T-helper 17 cell (primary cell): ENCODE measurements at regions not wholly inside any gene's neighbourhood (a gene's known extent, or its start where the extent isn't known, plus 50 kb on each side); places are given as distances from the start of the nearest gene placed in this dataset.
"Not testable (repeated sequence)": the region's sequence is repeated elsewhere in the genome, so short reads cannot be mapped to it uniquely, and the experiment has no call there.

ENCODE experiments used
- ATAC-seq: fragments of 150-1000 bp; cut with Tn5 transposase; 2 replicates; pipeline ENCODE4 v1.10.0; 2021; ENCODE audit warnings: mild to moderate bottlenecking, moderate library complexity
- DNase-seq, 3 donors: peaks; one replicate each; pipeline versions ENCODE4 v3.0.0 to v3.0.0-alpha.2; 2020 to 2021
- H3K9me3 ChIP-seq: one replicate; pipeline ENCODE4 v1.7.0; 2013; ENCODE audit warnings: low read length, mild to moderate bottlenecking; ENCODE audit not compliant: control insufficient read depth, poor library complexity, severe bottlenecking
- H3K27ac Mint-ChIP-seq: one replicate; pipeline ENCODE4 v1.8.0; 2022; ENCODE audit warnings: mild to moderate bottlenecking, moderate library complexity, mixed read lengths
- H3K27me3 Mint-ChIP-seq: one replicate; pipeline ENCODE4 v1.8.0; 2022; ENCODE audit warnings: mixed read lengths
- H3K36me3 Mint-ChIP-seq: one replicate; pipeline ENCODE4 v1.8.0; 2022; ENCODE audit warnings: low read depth, mixed read lengths
- H3K4me1 Mint-ChIP-seq: one replicate; pipeline ENCODE4 v1.8.0; 2022; ENCODE audit warnings: mild to moderate bottlenecking, mixed read lengths
- H3K4me3 Mint-ChIP-seq: one replicate; pipeline ENCODE4 v1.8.0; 2022; ENCODE audit warnings: mild to moderate bottlenecking, moderate library complexity, mixed read lengths

- Mint-ChIP-seq H3K4me1 (no peaks in the 10 kb centered on the region), H3K36me3 (no peaks in the 10 kb centered on the region), H3K4me3 (no peak overlapping the region), H3K27me3 (no peaks in the 10 kb centered on the region), H3K27ac (no peak overlapping the region)
- ATAC-seq (no peak), DNase-seq (no peak)
- H3K9me3 ChIP-seq = no peaks in the 10 kb centered on the region
Measured at GRCh38 chr12:87612996-87613395, 416.2 kb downstream of the C12orf50 start.

- Mint-ChIP-seq H3K27ac (no peak overlapping the region), H3K4me3 (no peak overlapping the region), H3K4me1 (no peaks in the 10 kb centered on the region), H3K36me3 (no peaks in the 10 kb centered on the region), H3K27me3 (no peaks in the 10 kb centered on the region)
- ATAC-seq (no peak), DNase-seq (no peak)
- no peaks in the 10 kb centered on the region for H3K9me3 ChIP-seq
Measured at GRCh38 chr12:87608321-87608720, 420.9 kb downstream of the C12orf50 start.

- Mint-ChIP-seq H3K36me3 (no peaks in the 10 kb centered on the region), H3K27me3 (no peaks in the 10 kb centered on the region), H3K27ac (no peak overlapping the region), H3K4me3 (no peak overlapping the region), H3K4me1 (no peaks in the 10 kb centered on the region)
- ATAC-seq (no peak), DNase-seq (no peak)
- H3K9me3 ChIP-seq = no peaks in the 10 kb centered on the region
Measured at GRCh38 chr12:87603727-87604126, 425.5 kb downstream of the C12orf50 start.

- no peak for ATAC-seq
- H3K36me3 Mint-ChIP-seq = no peaks in the 10 kb centered on the region
- H3K4me1 Mint-ChIP-seq = no peaks in the 10 kb centered on the region
- DNase-seq = no peak
- no peak overlapping the region for H3K27ac Mint-ChIP-seq
- no peaks in the 10 kb centered on the region for H3K9me3 ChIP-seq
- no peak overlapping the region for H3K4me3 Mint-ChIP-seq
- no peaks in the 10 kb centered on the region for H3K27me3 Mint-ChIP-seq
Measured at GRCh38 chr12:87599459-87599858, 429.7 kb downstream of the C12orf50 start.

GRCh38 chr12:87597114-87597513, 432.1 kb downstream of the C12orf50 start:
- Mint-ChIP-seq H3K27ac (no peak overlapping the region), H3K27me3 (no peaks in the 10 kb centered on the region), H3K36me3 (no peaks in the 10 kb centered on the region), H3K4me3 (no peak overlapping the region), H3K4me1 (no peaks in the 10 kb centered on the region)
- ATAC-seq (no peak), DNase-seq (no peak)
- H3K9me3 ChIP-seq = no peaks in the 10 kb centered on the region

GRCh38 chr12:87596636-87597035, 432.6 kb downstream of the C12orf50 start:
- no peak overlapping the region for H3K27ac Mint-ChIP-seq
- ATAC-seq (no peak), DNase-seq (no peak)
- no peaks in the 10 kb centered on the region for H3K4me1 Mint-ChIP-seq
- H3K36me3 Mint-ChIP-seq = no peaks in the 10 kb centered on the region
- H3K27me3 Mint-ChIP-seq = no peaks in the 10 kb centered on the region
- H3K4me3 Mint-ChIP-seq = no peak overlapping the region
- no peaks in the 10 kb centered on the region for H3K9me3 ChIP-seq

GRCh38 chr12:87596134-87596533, 433.1 kb downstream of the C12orf50 start:
- ATAC-seq (no peak), DNase-seq (no peak)
- H3K4me1 Mint-ChIP-seq = no peaks in the 10 kb centered on the region
- H3K36me3 Mint-ChIP-seq = no peaks in the 10 kb centered on the region
- H3K27me3 Mint-ChIP-seq = no peaks in the 10 kb centered on the region
- no peak overlapping the region for H3K4me3 Mint-ChIP-seq
- no peaks in the 10 kb centered on the region for H3K9me3 ChIP-seq
- no peak overlapping the region for H3K27ac Mint-ChIP-seq

GRCh38 chr12:87585882-87586557, 443.2 kb downstream of the C12orf50 start:
- H3K9me3 ChIP-seq = no peaks in the 10 kb centered on the region
- Mint-ChIP-seq H3K36me3 (no peaks in the 10 kb centered on the region), H3K27me3 (no peaks in the 10 kb centered on the region), H3K4me1 (no peaks in the 10 kb centered on the region), H3K27ac (no peak overlapping the region), H3K4me3 (no peak overlapping the region)
- no peak for DNase-seq
- no peak for ATAC-seq

- H3K4me1 Mint-ChIP-seq, ATAC-seq, H3K27me3 Mint-ChIP-seq, H3K36me3 Mint-ChIP-seq, H3K9me3 ChIP-seq, H3K4me3 Mint-ChIP-seq, H3K27ac Mint-ChIP-seq, DNase-seq: not testable (repeated sequence)
Measured at GRCh38 chr12:87579091-87579490, 450.1 kb downstream of the C12orf50 start.

GRCh38 chr12:87575906-87576305, 453.3 kb downstream of the C12orf50 start:
- no peak for ATAC-seq

GRCh38 chr12:87566918-87567317, 462.3 kb downstream of the C12orf50 start:
- not testable (repeated sequence) for H3K36me3 Mint-ChIP-seq, H3K27ac Mint-ChIP-seq, H3K27me3 Mint-ChIP-seq, DNase-seq, H3K9me3 ChIP-seq, H3K4me1 Mint-ChIP-seq, ATAC-seq, H3K4me3 Mint-ChIP-seq

More at GRCh38 chr12:87575906-87576305, 453.3 kb downstream of the C12orf50 start:
- Mint-ChIP-seq H3K4me3 (no peak overlapping the region), H3K4me1 (no peaks in the 10 kb centered on the region), H3K27ac (no peak overlapping the region), H3K27me3 (no peaks in the 10 kb centered on the region), H3K36me3 (no peaks in the 10 kb centered on the region)
- H3K9me3 ChIP-seq = no peaks in the 10 kb centered on the region
- no peak for DNase-seq

- Mint-ChIP-seq H3K27ac (no peak overlapping the region), H3K4me1 (no peaks in the 10 kb centered on the region), H3K27me3 (no peaks in the 10 kb centered on the region), H3K36me3 (no peaks in the 10 kb centered on the region), H3K4me3 (no peak overlapping the region)
- H3K9me3 ChIP-seq = no peaks in the 10 kb centered on the region
- ATAC-seq (no peak), DNase-seq (no peak)
Measured at GRCh38 chr12:87556985-87557384, 472.2 kb downstream of the C12orf50 start.

- H3K27ac Mint-ChIP-seq, ATAC-seq, H3K4me1 Mint-ChIP-seq, H3K9me3 ChIP-seq, DNase-seq, H3K27me3 Mint-ChIP-seq, H3K4me3 Mint-ChIP-seq, H3K36me3 Mint-ChIP-seq: not testable (repeated sequence)
Measured at GRCh38 chr12:87531213-87531612, 498.0 kb downstream of the C12orf50 start.

GRCh38 chr12:87529413-87529812, 499.8 kb downstream of the C12orf50 start:
- Mint-ChIP-seq H3K27me3 (no peaks in the 10 kb centered on the region), H3K4me3 (no peak overlapping the region), H3K36me3 (no peaks in the 10 kb centered on the region), H3K27ac (no peak overlapping the region), H3K4me1 (no peaks in the 10 kb centered on the region)
- ATAC-seq (no peak), DNase-seq (no peak)
- no peaks in the 10 kb centered on the region for H3K9me3 ChIP-seq
